ENCODE measurements at regions not wholly inside any gene's neighbourhood (a gene's known extent, or its start where the extent isn't known, plus 50 kb on each side); places are given as distances from the start of the nearest gene placed in this dataset.
"Not testable (repeated sequence)": the region's sequence is repeated elsewhere in the genome, so short reads cannot be mapped to it uniquely, and the experiment has no call there.

- DNase-seq, result not testable (repeated sequence)
These were observed 85.8 kb upstream of the NOTCH2NLA start for GRCh38 chr1:146314449-146315246.

GRCh38 chr1:146310579-146310978 lies 81.8 kb upstream of the NOTCH2NLA start:
- DNase-seq, result not testable (repeated sequence)

GRCh38 chr1:146309427-146309826 lies 80.6 kb upstream of the NOTCH2NLA start:
- DNase-seq, result not testable (repeated sequence)

GRCh38 chr1:146308892-146309291 lies 80.1 kb upstream of the NOTCH2NLA start:
- DNase-seq, result not testable (repeated sequence)

- not testable (repeated sequence) for DNase-seq
These were observed 79.3 kb upstream of the NOTCH2NLA start for GRCh38 chr1:146308152-146308551.

GRCh38 chr1:146307632-146308031 lies 78.8 kb upstream of the NOTCH2NLA start:
- DNase-seq, result not testable (repeated sequence)

- DNase-seq, result not testable (repeated sequence)
These were observed 77.8 kb upstream of the NOTCH2NLA start for GRCh38 chr1:146306651-146307050.

GRCh38 chr1:146305442-146305841 lies 76.6 kb upstream of the NOTCH2NLA start:
- not testable (repeated sequence) for DNase-seq

GRCh38 chr1:146298575-146298897 lies 69.7 kb upstream of the NOTCH2NLA start:
- not testable (repeated sequence) for DNase-seq

- DNase-seq, result not testable (repeated sequence)
These were observed 69.2 kb upstream of the NOTCH2NLA start for GRCh38 chr1:146297781-146298574.

- not testable (repeated sequence) for DNase-seq
These were observed 64.4 kb upstream of the NOTCH2NLA start for GRCh38 chr1:146292940-146293936.

- DNase-seq, result not testable (repeated sequence)
These were observed 63.6 kb upstream of the NOTCH2NLA start for GRCh38 chr1:146292424-146292823.

GRCh38 chr1:146287881-146288280 lies 59.1 kb upstream of the NOTCH2NLA start:
- not testable (repeated sequence) for DNase-seq

- not testable (repeated sequence) for DNase-seq
These were observed 55.9 kb upstream of the NOTCH2NLA start for GRCh38 chr1:146284760-146285159.

- not testable (repeated sequence) for DNase-seq
These were observed 54.7 kb upstream of the NOTCH2NLA start for GRCh38 chr1:146283527-146283880.

GRCh38 chr1:146282807-146283526 lies 54.1 kb upstream of the NOTCH2NLA start:
- DNase-seq, result not testable (repeated sequence)

GRCh38 chr1:146281522-146281921 lies 52.7 kb upstream of the NOTCH2NLA start:
- DNase-seq, result not testable (repeated sequence)

GRCh38 chr1:146278758-146279157 lies 49.9 kb upstream of the NOTCH2NLA start:
- not testable (repeated sequence) for DNase-seq

Data from activated CD4-positive, alpha-beta T cell treated with anti-CD3 and anti-CD28 coated beads, Interleukin-2, amount 50 U/mL, for 48 hours (primary cell).